Activated CD4-positive, alpha-beta T cell treated with anti-CD3 and anti-CD28 coated beads, Interleukin-2, Interleukin-4, amounts not matched to agents 100 ng/mL and 50 ng/mL, durations not matched to agents 16 hours and 8 hours (primary cell): ENCODE measurements at regions not wholly inside any gene's neighbourhood (a gene's known extent, or its start where the extent isn't known, plus 50 kb on each side); places are given as distances from the start of the nearest gene placed in this dataset.
"Not testable (repeated sequence)": the region's sequence is repeated elsewhere in the genome, so short reads cannot be mapped to it uniquely, and the experiment has no call there.

Source experiments
- DNase-seq: peaks from one replicate; pipeline ENCODE4 v3.0.0-alpha.2; 2020; ENCODE audit warnings: low spot score

DNA sequence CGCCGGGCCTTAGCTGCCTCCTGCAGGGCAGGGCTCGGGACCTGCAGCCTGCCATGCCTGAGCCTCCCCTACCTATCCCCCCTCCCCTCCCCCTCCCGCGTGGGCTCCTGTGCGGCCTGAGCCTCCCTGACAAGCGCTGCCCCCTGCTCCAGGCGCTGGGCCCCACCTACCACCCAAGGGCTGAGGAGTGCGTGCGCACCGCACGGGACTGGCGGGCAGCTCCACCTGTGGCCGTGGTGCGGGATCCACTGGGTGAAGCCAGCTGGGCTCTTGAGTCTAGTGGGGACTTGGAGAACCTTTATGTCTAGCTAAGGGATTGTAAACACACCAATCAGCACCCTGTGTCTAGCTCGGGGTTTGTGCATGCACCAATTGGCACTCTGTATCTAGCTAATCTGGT, 554.6 kb upstream of the ACTRT1 start:
- DNase-seq = not testable (repeated sequence)

DNA sequence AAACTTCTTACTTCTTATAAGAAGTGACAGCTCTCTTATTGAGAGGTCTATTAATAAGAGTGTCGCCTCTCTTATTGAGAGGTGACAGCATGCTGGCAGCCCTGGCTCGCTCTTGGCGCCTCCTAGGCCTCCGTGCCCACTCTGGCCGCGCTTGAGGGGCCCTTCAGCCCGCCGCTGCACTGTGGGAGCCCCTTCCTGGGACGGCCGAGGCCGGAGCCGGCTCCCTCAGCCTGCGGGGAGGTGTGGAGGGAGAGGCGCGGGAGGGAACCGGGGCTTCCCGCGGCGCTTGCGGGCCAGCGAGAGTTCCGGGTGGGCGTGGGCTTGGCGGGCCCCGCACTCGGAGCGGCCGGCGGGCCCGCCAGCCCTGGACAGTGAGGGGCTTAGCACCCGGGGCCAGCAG, 554.2 kb upstream of the ACTRT1 start:
- not testable (repeated sequence) for DNase-seq

DNA sequence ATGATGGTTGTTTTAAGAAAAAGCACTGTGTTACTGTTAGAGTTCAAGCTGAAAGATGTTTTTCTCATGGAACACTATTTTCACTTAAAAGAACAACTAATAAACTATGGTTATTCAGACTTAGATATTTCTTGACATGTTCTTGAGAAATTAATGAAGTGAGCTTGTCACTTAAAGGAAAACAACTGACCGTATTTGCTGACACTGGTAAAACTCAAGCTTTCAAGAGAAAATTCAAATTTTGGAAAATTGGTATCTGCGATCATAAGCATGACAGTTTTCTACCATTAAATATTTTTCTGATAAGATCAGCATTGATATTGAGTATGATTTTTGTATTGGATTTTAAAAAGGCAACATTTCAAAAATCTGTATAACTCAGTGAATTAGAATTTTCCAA, 549.5 kb upstream of the ACTRT1 start:
- DNase-seq = no peak

DNA sequence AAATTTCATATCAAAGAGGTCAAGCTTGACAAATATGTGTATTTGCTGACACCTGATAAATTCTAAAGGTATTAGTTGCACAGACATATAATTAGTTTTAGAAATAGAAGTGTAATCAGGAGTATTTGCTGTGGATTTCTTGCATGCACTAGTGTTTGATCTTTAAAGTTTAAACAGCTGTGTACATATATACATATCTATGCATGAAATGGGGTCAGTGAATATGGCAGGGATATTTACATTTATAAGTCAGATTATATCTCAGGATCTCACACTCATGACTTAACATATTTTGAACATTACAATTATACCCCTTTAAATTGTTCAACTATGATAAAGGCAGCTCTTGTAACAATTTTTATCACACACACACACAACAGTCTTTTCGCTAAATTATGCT, 547.4 kb upstream of the ACTRT1 start:
- no peak for DNase-seq

DNA sequence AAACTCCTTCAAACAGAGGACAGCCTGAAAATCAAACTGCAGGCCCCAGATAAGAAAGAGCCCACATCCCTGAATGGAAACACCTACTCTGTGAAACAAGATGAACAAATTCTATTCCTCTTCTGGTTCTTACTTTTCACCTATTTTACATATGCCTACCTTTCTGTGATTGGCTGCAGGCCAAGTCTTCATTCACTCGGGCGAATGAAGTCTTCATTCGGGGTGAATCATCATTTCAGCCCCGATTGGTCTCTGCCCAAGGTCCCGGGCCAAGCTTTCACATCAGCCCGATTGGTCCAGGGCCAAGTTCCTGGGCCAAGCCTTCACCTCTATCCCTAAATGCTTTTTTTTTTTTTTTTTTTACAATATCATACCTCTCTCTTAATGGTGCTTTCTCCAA, 529.8 kb upstream of the ACTRT1 start:
- DNase-seq = no peak

DNA sequence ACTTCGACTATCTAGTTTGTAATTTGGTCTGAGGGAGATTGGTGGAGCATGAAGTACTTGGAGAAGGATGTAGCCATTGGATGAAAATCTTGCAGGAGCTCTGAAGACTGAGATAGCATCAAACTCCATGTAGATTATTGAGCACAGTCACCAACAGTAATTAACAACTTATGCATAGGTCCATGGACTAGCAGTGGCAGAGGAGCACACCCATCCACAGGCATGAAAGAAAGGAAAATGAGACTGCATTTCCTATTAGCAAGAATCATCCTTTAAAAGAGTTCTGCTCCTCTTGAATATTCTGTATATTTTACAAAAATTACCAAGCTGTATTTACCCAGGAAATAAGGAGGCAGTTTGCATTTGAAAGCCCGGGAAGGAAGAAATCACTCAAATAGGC, 529.4 kb upstream of the ACTRT1 start:
- no peak for DNase-seq

DNA sequence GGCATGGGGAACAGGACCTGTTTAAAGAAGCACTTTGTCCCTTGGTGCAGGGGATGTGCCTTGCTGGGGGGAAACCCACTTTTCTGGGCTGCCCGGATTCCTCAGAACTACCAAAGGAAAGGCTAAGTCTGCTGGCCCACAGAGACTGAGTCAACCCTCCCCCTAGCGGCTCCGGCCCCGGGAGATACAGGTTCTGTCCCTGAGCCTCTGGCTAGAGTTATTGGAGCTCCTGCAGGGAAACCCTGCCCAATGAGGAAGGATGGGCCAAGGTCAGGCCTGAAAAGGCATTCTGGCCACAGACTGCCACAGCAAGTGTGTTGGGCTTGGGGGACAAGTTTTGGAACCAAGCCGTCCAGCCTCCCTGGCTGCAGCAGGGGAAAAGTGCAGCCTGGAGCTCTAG, 490.9 kb upstream of the ACTRT1 start:
- DNase-seq = no peak

DNA sequence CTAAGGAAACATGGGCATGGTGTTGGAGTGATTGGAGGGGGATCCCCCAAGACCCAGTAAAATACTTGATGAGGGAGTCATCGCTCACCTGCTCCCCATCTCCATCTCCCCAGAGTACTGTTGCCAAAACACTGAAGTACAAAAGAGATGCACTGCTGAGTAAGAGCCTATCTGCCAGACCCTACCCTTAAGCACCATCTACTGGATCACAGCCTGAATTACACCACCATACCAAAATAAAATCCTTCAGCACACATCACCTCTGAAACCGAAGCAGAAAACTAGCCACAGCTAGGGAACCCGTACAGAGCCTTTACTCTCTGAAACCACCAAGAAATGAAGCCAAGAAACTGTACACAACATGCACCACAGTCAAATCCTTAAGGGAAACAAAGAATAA, 466.3 kb upstream of the ACTRT1 start:
- peak; percentile 22 for DNase-seq

DNA sequence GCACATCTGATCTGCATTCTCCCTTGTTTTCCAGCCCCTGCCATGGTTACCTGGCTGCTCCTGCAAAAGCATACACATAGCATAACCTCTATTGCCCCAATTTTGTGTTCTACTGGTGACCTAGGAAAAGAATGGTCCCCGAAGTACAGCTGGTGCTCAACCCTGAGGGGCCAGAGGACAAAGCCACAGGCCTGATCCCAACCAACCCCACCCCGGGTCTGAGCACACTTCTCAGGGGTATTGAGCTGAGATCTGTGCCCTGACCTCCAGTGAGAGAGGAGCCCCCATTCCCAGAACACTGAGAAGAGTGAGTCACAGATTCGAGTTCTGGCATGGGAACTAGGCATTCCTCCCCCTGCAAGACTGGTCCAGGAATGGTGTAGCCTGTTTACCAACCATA, 465.5 kb upstream of the ACTRT1 start:
- DNase-seq = no peak

DNA sequence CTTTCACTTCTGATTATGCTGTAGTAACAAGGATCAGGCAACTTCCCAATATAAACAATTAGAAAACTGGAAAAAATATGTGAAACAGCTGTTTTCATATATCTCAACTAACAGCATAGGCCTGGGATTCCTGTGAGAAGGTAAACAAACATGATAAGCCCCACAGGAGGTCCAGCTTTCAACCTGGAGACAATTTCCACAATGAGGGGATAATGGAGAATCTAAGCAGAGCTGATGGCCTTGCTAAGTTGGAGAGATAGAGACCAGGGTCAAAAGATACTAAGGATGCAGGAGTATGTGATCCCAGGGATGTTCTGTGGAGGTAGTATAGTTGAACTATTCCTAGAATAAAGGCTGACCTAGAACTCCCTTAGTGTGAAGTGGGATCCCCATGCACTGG, 452.3 kb upstream of the ACTRT1 start:
- DNase-seq = no peak

DNA sequence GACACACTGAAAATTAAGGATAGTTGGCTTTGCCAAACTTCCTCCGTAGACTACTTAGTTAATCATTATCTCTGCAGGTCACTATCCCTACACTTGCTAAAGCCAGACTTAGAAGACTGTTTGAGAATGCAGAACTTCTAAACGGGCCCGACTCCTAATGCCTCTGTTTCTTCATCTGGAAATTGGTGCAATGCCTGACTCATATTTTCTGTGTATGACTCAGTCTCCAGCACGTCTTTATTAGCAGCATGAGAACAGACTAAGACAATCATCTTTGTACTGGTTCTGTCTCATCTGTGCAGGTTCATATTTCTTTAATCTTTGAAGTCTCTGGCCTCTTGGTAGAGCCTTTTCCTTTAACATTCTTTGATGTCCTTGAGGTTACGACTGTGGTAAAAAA, 411.9 kb upstream of the ACTRT1 start:
- DNase-seq = no peak

DNA sequence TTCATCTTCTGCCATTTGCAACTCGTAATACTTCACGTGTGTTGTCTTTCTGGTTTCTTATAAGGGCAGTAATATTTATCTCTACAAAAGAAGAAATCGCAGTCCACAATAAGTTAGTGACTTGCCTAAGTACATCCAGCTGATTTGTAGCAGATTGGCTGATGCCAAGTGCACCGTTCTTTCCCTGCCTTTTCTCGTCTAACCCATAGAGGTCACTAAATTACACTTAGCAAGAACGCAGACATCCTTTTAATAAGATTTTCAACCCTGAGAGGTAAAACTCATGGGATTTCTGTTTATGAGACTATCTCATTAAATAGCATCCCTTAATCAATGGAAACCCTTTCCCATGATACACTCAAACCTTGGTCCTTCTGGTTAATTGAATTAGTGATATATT, 408.6 kb upstream of the ACTRT1 start:
- DNase-seq = no peak

DNA sequence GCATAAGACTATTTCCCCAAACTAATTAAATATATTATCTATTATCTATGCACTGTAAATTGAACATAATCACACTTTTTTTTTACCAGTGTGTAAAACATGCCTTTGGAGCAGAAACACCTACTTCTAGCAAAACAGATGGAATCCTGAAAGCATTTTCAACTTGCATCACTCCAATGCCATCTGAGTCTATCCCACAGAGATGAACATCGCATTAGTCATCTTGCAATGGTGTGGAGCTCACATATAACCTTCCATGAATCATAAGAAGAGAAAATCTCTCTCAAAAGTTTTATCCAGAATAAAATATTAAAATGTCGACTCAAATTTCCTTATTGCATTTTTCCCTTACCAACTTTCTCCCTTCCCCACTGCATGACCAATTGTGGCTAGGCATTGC, 406.7 kb upstream of the ACTRT1 start:
- DNase-seq = no peak

DNA sequence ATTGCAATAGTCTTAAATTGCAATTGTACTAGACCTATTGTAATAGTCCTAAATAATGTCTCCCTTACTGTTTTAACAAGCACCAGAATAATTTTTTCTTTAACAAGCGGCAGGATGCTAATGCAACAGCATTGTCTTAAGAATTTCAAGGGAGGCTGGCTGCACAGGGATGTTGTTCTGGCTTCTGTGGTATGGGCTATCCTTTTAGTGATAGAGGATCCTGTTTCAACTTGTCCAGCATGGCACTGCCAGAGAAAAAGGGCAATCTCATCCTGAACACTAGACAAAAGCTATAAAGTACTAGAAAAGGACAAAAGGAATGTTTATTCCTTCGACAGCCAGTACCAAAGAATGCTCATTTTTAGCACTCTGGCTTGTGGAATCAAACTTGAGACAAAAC, 405.5 kb upstream of the ACTRT1 start:
- no peak for DNase-seq

DNA sequence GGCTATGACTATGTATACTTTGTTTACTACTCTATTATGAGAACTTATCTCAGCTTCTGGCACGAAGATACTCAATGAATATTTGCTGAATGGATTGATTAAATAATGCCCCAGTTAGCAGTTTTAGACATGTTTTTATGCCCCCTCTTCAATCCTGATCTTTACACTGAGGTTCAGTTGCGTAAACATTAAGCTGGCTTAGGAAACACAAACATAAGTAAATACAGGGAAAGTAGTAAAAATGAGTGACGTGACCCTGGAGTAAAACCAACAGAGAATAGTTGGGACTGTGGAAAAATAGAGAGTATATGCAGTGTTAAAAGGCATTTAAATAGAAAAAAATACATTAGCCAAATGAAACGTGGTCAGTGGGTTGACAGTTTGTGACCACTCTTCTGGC, 387.0 kb upstream of the ACTRT1 start:
- DNase-seq = no peak

DNA sequence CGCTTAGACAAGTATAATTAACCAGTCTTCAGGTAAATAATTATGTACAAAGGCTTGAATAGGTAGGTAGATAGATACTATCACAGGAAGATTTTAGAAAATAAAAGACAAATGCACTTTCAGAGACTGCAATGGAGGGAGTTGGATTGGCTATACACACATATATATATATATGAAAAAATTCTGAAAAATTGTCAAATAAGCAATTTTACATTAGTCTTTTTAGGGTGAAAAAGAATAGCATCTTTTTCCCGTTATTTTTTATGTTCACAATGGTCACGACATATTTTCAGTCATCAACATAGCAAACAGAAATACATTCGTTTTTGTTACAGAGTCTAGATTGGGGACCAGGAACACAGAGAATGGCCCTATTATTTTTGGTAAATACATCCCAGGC, 385.9 kb upstream of the ACTRT1 start:
- DNase-seq = no peak

DNA sequence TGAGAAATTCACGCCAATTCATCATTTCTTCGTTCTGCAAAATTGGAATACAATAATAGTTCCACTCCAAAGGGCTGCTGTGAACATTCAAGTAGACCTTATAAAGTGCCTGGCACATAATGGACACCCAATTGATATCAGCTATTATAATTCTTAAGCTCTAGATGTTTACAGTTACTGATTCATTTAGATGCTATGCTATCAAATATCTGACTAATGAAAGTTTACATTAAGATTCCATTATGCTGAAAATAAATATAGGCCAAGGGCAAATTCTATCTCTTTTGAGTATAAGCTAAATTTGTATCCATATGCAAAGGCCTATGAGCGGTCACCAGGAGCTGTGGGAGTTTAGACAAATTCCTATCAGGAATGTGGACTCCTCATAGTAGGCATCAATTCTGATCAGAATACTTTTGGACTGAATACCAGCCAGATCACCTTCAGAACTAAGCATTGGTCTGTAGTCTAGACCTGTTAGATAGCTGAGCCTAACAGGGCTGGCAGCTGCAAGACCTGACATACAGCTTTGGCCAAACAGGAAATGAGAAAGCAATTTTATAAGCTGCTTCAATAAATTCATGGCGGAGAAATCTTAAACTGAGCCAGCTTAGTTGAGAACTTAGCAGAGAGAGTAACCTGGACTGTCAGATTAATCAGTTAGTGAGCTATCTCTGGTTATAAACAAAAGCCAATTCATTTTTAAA, 384.3 kb upstream of the ACTRT1 start:
- DNase-seq = no peak

DNA sequence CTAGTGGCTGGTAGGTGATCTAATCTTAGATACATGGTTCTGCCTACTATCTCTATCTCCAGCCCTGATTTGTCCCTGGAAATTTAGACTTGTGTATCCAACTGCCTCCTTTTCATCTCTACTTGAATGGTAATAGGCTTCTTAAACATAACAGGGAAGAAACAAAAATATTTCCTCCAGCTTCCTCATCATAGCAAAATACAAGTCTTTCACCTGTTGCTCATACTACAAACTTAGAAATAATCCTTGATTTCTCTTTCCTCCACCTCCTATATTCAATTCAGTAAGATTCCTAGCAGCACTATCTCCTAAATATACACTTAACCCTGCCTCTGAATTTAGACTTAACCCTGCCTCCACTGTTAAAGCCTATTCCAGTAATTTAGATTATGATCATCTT, 373.3 kb upstream of the ACTRT1 start:
- no peak for DNase-seq

DNA sequence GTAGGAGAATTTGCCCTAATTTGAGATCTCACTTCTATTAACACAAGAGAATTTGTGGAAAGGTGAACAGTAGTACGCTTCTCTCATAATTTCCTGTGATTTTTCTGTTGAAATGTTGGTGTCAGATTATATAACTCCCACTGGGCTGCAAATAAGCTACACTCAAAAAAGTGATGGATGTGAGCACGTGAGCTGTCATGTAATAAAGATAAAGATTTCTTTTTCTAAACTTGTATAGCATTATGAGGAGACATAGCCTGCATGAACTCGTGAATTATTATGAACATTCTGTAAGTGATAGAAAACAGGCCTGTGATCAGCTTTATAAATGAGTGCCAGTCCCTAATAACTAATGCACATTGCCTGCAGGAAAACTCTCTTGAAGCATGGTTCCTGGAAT, 356.6 kb upstream of the ACTRT1 start:
- no peak for DNase-seq

DNA sequence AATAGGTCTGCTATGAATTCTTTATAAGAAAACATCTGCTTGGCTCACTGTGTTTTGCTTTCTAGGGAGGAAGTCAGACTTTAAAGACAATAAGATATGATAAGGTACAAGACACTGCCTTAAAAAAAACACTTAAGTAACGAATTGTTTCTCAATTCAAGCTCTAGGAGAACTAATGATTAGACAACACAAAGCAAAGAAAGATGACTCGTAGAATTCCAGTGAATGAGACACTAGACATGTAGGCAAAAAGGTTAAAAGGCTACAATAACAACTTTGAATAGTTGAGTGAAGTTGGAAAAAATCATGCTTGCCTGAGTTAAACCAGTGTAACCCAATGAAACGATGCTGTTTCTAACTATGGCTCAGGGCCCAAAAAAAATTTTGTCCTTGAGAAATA, 344.4 kb upstream of the ACTRT1 start:
- DNase-seq = no peak

DNA sequence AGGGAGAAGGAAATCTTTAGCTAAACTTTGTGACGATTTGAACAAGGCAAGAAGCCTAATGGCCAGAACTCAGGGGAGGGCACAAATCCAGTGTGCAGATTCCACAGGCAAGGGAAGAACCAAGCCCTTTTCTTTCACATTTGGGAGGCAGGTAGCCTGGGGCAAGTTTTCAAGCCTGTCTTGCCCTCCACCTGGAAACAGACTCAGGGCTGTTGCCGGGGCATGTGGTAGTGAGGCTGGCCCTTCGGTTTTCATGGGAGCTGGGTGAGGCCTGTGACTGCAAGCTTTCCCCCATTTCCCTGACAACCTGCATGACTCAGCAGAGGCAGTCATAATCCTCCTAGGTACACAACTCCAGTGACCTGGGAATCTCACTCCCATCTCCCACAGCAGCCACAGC, 331.6 kb upstream of the ACTRT1 start:
- not testable (repeated sequence) for DNase-seq

DNA sequence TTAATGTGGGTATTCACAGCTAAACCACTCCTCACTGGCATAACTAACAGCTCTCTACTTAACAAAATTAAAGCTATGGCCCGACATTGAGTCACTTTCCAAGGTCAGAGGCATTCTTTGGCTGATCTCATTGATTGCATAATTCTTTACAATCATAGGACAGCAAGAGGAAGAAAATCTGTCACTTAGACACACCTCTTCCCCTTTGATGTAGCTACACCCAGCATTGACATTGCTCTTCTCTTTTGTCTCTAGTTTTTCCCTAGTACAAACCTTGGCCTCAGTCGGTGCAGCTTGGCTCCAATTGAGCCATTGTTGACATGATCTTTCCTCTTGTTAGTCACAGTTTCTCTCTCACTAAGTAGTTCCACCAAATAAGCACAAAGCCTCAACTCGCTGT, 313.3 kb upstream of the ACTRT1 start:
- DNase-seq = no peak

DNA sequence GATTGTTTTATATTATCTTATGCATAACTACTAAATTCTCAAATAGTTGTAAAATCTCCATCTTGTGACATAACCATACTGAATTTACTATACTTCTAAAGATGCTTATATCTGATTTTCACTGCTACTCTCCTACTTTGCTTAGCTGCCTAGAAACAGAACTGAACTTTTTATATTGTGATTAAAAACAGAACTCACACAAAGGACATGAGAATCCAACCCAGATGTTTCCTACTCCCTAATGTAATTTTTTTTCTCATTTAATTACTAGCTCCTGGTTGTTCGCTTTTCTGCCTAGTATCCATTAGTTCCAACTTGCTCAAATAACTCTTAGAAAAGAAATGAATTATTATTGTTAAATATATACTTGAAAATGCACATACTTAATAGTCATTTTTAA, 283.5 kb upstream of the ACTRT1 start:
- no peak for DNase-seq

DNA sequence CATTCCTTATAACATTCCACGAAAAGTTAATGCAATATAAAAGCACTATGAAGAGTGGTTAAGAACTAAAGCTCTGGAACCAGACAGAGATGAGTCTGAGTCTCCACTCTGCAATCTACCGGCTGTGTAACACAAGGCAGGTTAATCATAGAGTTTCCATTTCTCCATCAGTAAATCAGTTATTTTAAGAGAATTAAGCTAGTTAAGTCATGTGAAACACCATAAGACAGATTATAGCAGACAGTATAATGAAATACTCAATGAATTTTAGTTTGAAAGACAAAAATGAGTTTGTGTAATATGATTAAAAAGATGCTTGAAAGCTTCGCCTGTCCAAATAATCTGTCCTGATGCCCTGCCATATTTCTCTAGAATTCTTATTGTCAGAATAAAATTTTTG, 282.6 kb upstream of the ACTRT1 start:
- DNase-seq = no peak

DNA sequence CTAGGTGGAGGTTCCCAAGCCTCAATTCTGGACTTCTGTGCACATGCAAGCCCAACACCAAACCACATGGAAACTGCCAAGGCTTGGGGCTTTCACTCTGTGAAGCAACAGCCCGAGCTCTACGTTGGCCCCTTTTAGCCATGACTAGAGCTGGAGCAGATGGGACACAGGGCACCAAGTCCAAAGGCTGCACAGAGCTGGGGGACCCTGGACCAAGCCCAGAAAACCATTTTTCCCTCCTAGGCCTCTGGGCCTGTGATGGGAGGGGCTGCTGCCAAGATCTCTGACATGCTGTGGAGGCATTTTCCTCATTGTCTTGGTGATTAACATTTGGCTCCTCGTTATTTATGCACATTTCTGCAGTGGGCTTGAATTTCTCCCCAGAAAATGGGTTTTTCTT, 258.7 kb upstream of the ACTRT1 start:
- no peak for DNase-seq
